LNCAP (cell line): ENCODE measurements at regions not wholly inside any gene's neighbourhood (a gene's known extent, or its start where the extent isn't known, plus 50 kb on each side); places are given as distances from the start of the nearest gene placed in this dataset.

Experiments
- TF ChIP-seq, protein P1 (sequence below): fragments of 450-650 bp; IDR thresholded peaks from 2 replicates; pipeline ENCODE4 v1.5.1; 2017; ENCODE audit warnings: mild to moderate bottlenecking

- TF ChIP-seq, protein P1, sequence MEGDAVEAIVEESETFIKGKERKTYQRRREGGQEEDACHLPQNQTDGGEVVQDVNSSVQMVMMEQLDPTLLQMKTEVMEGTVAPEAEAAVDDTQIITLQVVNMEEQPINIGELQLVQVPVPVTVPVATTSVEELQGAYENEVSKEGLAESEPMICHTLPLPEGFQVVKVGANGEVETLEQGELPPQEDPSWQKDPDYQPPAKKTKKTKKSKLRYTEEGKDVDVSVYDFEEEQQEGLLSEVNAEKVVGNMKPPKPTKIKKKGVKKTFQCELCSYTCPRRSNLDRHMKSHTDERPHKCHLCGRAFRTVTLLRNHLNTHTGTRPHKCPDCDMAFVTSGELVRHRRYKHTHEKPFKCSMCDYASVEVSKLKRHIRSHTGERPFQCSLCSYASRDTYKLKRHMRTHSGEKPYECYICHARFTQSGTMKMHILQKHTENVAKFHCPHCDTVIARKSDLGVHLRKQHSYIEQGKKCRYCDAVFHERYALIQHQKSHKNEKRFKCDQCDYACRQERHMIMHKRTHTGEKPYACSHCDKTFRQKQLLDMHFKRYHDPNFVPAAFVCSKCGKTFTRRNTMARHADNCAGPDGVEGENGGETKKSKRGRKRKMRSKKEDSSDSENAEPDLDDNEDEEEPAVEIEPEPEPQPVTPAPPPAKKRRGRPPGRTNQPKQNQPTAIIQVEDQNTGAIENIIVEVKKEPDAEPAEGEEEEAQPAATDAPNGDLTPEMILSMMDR, result no peak
Observed at GRCh38 chr2:206368484-206368883, 74.8 kb upstream of the ADAM23 start.

- TF ChIP-seq, protein P1, result no peak
Observed at GRCh38 chr2:206368933-206369569, 74.3 kb upstream of the ADAM23 start.

GRCh38 chr2:206375956-206376355, 67.4 kb upstream of the ADAM23 start:
- TF ChIP-seq, protein P1, result no peak

- TF ChIP-seq, protein P1, result no peak
Observed at GRCh38 chr2:206378835-206379234, 64.5 kb upstream of the ADAM23 start.

GRCh38 chr2:206379266-206379665, 64.1 kb upstream of the ADAM23 start:
- TF ChIP-seq, protein P1, result no peak

DNA sequence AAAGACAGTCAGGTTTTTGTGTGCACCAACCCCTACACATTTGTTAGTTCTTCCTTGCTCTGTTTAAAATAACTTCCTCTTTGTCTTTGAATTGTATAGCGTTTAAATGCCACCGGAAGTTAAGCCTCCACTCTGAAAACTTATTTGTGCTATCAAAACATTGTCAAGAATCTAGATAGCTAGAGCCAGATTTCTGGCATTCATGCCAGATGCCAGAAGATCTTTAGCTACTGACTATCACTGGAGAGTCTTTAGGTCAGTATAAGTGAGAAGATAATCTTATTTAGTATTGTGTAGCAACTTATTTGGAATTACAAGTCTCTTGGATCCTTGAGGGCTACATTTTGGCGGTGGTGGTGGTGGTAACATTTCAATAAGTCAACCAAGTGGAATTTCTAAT, 63.4 kb upstream of the ADAM23 start:
- TF ChIP-seq, protein P1, result no peak

- TF ChIP-seq, protein P1, result no peak
Observed at GRCh38 chr2:206381881-206382280, 61.5 kb upstream of the ADAM23 start.

GRCh38 chr2:206383669-206384068, 59.7 kb upstream of the ADAM23 start:
- TF ChIP-seq, protein P1, result no peak
